GM15510 (cell line): ENCODE measurements at regions not wholly inside any gene's neighbourhood (a gene's known extent, or its start where the extent isn't known, plus 50 kb on each side); places are given as distances from the start of the nearest gene placed in this dataset.

Experiments
- POLR2A ChIP-seq: IDR thresholded peaks from 3 replicates; pipeline ENCODE4 v1.6.1; 2011; ENCODE audit warnings: borderline replicate concordance; ENCODE audit not compliant: insufficient read length; ENCODE audit errors: extremely low read depth

DNA sequence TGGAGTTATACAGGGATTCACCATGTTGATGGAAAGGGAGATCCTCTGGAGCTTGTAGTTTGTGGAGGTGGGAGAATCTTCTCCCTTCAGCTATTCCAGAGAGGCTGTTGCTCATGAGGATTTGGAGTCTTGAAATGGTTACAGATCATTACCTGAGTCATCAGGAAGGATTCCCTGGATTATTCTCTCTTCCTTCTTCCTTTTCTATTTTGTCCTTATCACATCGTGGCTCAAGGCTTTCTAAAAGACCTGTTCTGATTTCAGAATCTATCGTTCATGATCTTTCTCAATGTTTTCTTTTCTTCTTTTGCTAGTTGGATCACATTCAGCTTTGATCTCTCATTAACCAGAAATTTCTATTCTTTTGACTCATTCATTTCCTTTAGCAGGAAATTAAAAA lies 196.0 kb downstream of the KLF5 start:
- no peak for TF ChIP-seq POLR2A

DNA sequence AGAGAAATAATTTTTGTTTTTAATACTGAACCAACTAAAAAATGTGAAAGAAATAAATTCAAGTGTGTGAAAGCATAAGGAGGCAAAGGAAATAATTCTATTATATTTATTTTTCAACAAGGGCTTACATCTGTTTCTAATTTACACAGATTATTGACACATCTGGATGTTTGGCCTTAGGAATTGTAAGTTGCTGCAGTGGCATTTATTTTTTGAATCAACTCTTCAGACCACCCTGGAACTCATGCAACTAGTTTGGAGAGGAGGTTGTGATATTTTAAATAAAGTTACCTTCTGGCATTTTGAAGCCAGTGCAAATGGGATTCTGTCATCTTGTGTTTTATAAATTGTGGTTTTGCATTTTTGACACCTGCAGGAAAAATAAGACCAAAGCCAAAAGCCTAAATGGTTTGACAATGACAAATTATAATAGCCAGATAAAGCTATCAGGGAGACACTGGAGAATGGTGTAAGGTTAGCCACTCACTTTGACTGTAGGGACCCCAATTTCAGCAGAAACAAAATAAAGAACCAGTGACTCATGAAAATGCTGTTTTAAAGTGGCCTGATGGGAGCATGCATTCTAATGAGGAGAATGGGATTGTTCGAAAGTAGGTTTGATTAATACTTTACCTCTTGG lies 192.9 kb downstream of the KLF5 start:
- TF ChIP-seq POLR2A, result no peak

DNA sequence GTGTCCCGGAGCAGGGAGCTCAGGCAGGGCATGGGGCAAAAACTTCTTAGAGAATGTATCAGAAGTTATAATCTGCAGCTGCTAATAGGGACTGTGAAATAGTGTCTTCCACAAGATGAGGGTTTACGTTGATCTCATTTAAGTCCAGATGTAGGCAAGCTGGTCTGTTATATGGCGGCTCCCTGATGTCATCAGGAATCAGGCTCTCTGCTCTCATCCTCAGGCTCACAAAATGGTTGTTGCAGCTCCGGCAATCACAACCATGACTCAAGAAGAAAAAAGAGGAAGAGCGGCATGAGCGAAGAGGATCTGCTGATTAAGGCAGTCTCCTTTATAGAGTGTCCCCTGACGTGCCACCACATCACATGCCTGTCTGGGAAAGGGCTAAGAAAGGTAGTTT lies 191.3 kb downstream of the KLF5 start:
- TF ChIP-seq POLR2A, result no peak

- no peak for TF ChIP-seq POLR2A
These were observed 190.1 kb downstream of the KLF5 start for GRCh38 chr13:73248711-73249580.

- no peak for TF ChIP-seq POLR2A
These were observed 189.3 kb downstream of the KLF5 start for GRCh38 chr13:73248154-73248553.

- no peak for TF ChIP-seq POLR2A
These were observed 186.4 kb downstream of the KLF5 start for GRCh38 chr13:73245246-73245645.

- no peak for TF ChIP-seq POLR2A
These were observed 185.7 kb downstream of the KLF5 start for GRCh38 chr13:73244467-73244866.

DNA sequence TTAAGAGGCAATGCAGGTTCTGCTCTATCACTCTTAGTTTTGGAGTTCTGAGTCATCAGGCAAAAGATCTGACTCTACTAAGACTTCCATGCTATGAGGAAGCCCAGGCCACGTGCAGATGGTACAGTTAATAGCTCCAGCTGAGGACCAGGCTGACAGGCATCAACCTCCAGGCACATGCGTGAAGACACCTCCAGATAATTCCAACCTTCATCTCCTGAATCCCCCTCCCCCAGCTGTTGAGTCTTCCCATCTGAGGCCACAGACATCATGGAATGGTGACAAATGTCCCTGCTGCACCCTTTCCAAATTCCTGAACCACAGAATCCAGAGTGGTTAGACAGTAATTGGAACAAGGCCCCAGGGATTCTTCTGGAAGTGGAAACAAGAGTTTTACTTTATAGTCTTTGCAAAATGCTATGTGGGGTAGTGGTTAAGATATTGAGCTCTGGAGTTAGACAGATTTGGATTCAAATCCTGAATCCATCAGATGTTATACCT lies 183.8 kb downstream of the KLF5 start:
- no peak for TF ChIP-seq POLR2A

DNA sequence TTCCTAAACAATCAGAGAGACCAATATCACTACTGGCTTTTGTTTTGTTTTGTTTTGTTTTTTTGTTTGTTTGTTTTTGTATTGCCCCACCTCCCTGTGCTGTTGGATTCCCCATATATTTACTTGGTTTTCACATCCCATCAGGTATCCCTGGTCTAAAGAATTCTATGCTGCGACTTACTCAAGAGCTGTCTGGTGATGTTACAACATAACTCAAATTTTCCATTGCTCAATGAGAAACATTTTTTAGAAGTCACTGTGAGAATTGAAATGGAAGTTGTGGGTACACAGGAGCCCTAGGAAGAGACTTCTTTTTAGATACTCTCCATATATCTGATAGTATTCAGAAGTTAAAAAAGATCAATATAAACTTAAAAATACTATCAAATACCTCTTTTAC lies 181.4 kb downstream of the KLF5 start:
- TF ChIP-seq POLR2A, result no peak

GRCh38 chr13:73235385-73235784 lies 176.6 kb downstream of the KLF5 start:
- TF ChIP-seq POLR2A, result no peak

DNA sequence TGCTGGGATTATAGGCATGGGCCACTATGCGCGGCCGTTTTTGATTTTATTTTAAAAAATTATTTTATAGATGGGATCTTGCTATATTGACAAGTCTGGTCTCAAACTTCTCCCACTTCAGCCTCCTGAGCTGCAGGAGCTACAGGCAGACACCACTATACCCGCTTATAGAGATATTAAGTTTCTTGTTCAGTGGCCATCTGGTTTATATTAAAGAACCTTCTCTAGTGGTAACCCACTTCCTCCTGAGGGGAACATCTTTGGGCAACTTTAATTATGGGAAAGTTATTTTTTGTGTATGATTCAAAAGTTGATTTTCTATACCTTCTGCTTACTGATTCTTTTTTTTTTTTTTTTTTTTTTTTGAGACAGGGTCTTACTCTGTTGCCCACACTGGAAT lies 172.7 kb downstream of the KLF5 start:
- TF ChIP-seq POLR2A, result no peak

- no peak for TF ChIP-seq POLR2A
These were observed 171.9 kb downstream of the KLF5 start for GRCh38 chr13:73230716-73231115.

GRCh38 chr13:73228546-73228945 lies 169.7 kb downstream of the KLF5 start:
- TF ChIP-seq POLR2A, result no peak

GRCh38 chr13:73225990-73226389 lies 167.2 kb downstream of the KLF5 start:
- TF ChIP-seq POLR2A, result no peak

DNA sequence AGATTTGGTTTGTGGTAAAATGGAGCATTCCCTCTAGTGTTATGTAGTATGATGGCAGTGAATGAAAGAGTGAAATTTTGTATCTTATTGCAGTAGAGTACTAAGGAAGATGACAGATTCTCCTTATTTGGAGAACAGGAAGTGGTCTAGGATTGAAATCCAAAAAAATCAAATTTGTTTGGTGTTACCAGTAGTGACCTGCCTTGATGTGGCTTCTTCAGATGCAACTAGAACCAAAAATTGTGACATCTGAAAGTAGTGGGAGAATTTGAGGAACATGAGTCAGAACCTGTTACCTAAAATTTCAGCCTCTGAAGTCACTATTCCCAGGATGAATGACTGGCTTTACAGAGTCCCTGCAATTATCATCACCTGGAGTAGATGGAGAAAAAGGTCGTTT lies 165.9 kb downstream of the KLF5 start:
- no peak for TF ChIP-seq POLR2A

DNA sequence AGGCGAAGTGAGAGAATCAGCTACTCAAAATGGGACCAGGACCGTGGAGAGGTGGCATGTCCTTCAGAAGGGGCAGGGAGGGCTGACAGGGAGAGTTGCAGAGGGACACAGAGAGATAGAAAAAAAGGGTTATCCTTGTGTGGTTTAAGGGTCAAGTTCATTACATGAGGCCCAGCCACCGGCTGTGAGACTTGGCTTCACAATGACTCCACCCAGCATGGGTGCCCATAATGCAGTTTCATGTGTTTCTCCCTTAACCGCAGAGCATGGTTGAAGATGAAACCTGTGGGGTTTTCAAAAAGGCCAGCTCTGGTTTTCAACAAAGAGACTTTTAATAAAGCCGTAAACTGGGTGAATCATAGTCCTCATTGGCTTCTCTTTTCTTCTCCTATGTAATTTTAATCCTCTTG lies 164.6 kb downstream of the KLF5 start:
- no peak for TF ChIP-seq POLR2A
